H9 (cell line): ENCODE measurements at regions not wholly inside any gene's neighbourhood (a gene's known extent, or its start where the extent isn't known, plus 50 kb on each side); places are given as distances from the start of the nearest gene placed in this dataset.

Experiments
- DNase-seq: peaks from one replicate; pipeline ENCODE4 v3.0.0-alpha.2; 2017
- H2AFZ ChIP-seq: one replicate; pipeline ENCODE4 v1.6.1; 2013; ENCODE audit warnings: mild to moderate bottlenecking, low read length, control low read depth, moderate library complexity
- H2AK5ac ChIP-seq: 2 replicates; pipeline ENCODE4 v1.6.1; 2013; ENCODE audit warnings: low read length, control low read depth, mixed read lengths; ENCODE audit not compliant: insufficient read length
- H2BK120ac ChIP-seq: one replicate; pipeline ENCODE4 v1.6.1; 2013; ENCODE audit warnings: low read depth, mild to moderate bottlenecking, low read length, control low read depth, inconsistent platforms; ENCODE audit not compliant: poor library complexity, severe bottlenecking
- H2BK12ac ChIP-seq: 2 replicates; pipeline ENCODE4 v1.6.1; 2013; ENCODE audit warnings: low read length, control low read depth, mixed read lengths, low read depth; ENCODE audit not compliant: insufficient read length
- H2BK15ac ChIP-seq: 2 replicates; pipeline ENCODE4 v1.6.1; 2013; ENCODE audit warnings: low read depth, low read length, control low read depth
- H2BK20ac ChIP-seq: one replicate; pipeline ENCODE4 v1.6.1; 2013; ENCODE audit warnings: low read depth, mild to moderate bottlenecking, low read length, control low read depth, inconsistent platforms; ENCODE audit not compliant: poor library complexity, severe bottlenecking
- H2BK5ac ChIP-seq: 2 replicates; pipeline ENCODE4 v1.6.1; 2013; ENCODE audit warnings: low read length, control low read depth, mixed read lengths; ENCODE audit not compliant: insufficient read length
- H3K14ac ChIP-seq: 2 replicates; pipeline ENCODE4 v1.6.1; 2013; ENCODE audit warnings: low read length, control low read depth; ENCODE audit not compliant: insufficient read depth
- H3K18ac ChIP-seq: 2 replicates; pipeline ENCODE4 v1.6.1; 2013; ENCODE audit warnings: low read depth, mild to moderate bottlenecking, mixed read lengths, low read length, control low read depth; ENCODE audit not compliant: insufficient read length
- H3K23ac ChIP-seq: 2 replicates; pipeline ENCODE4 v1.6.1; 2013; ENCODE audit warnings: low read length, control low read depth, mixed read lengths, low read depth; ENCODE audit not compliant: insufficient read length
- H3K23me2 ChIP-seq: 2 replicates; pipeline ENCODE4 v1.6.1; 2013; ENCODE audit warnings: low read depth, mild to moderate bottlenecking, mixed read lengths, low read length, control low read depth; ENCODE audit not compliant: insufficient read length, poor library complexity, severe bottlenecking
- H3K27ac ChIP-seq: 2 replicates; pipeline ENCODE4 v1.5.1; 2013; ENCODE audit warnings: low read length, control low read depth, mixed read lengths, low read depth; ENCODE audit not compliant: insufficient read length
- H3K27me3 ChIP-seq: 2 replicates; pipeline ENCODE4 v1.6.1; 2013; ENCODE audit warnings: low read length, control low read depth, inconsistent platforms; ENCODE audit not compliant: insufficient read depth
- H3K4ac ChIP-seq: 2 replicates; pipeline ENCODE4 v1.6.1; 2013; ENCODE audit warnings: low read depth, mild to moderate bottlenecking, control low read depth, inconsistent platforms, low read length, moderate library complexity
- H3K4me1 ChIP-seq: 2 replicates; pipeline ENCODE4 v1.6.1; 2013; ENCODE audit warnings: low read length, control low read depth, inconsistent platforms; ENCODE audit not compliant: insufficient read depth
- H3K4me2 ChIP-seq: 2 replicates; pipeline ENCODE4 v1.6.1; 2013; ENCODE audit warnings: low read length, control low read depth, mixed read lengths; ENCODE audit not compliant: insufficient read length, insufficient read depth
- H3K56ac ChIP-seq: 2 replicates; pipeline ENCODE4 v1.6.1; 2013; ENCODE audit warnings: low read depth, mild to moderate bottlenecking, mixed read lengths, low read length, control low read depth; ENCODE audit not compliant: insufficient read length
- H3K79me1 ChIP-seq: 2 replicates; pipeline ENCODE4 v1.6.1; 2013; ENCODE audit warnings: low read depth, mild to moderate bottlenecking, moderate library complexity, low read length, control low read depth, inconsistent platforms; ENCODE audit not compliant: insufficient read depth, poor library complexity, severe bottlenecking
- H3K79me2 ChIP-seq: 2 replicates; pipeline ENCODE4 v1.6.1; 2013; ENCODE audit warnings: low read length, control low read depth, inconsistent platforms; ENCODE audit not compliant: insufficient read depth
- H3K9ac ChIP-seq: 2 replicates; pipeline ENCODE4 v1.6.1; 2013; ENCODE audit warnings: low read length, control low read depth, mixed read lengths; ENCODE audit not compliant: insufficient read length; ENCODE audit errors: extremely low read depth
- H3K9me3 ChIP-seq: one replicate; pipeline ENCODE4 v1.6.1; 2013; ENCODE audit warnings: low read depth, low read length, inconsistent platforms; ENCODE audit not compliant: control insufficient read depth
- H3T11ph ChIP-seq: one replicate; pipeline ENCODE4 v1.6.1; 2013; ENCODE audit warnings: mild to moderate bottlenecking, low read length, control low read depth, inconsistent platforms
- H4K20me1 ChIP-seq: one replicate; pipeline ENCODE4 v1.6.1; 2013; ENCODE audit not compliant: control insufficient read depth, insufficient read length, insufficient read depth
- H4K5ac ChIP-seq: 2 replicates; pipeline ENCODE4 v1.6.1; 2013; ENCODE audit warnings: low read depth, mild to moderate bottlenecking, mixed read lengths, low read length, control low read depth; ENCODE audit not compliant: insufficient read length
- H4K8ac ChIP-seq: replicated peaks from 2 replicates; pipeline ENCODE4 v1.6.1; 2013; ENCODE audit warnings: low read length, control low read depth, mixed read lengths, low read depth; ENCODE audit not compliant: insufficient read length
- H4K91ac ChIP-seq: 2 replicates; pipeline ENCODE4 v1.6.1; 2013; ENCODE audit warnings: low read depth, mild to moderate bottlenecking, moderate library complexity, mixed read lengths, low read length, control low read depth; ENCODE audit not compliant: insufficient read length
- H3K27ac Mint-ChIP-seq, 3 experiments: 2 replicates in 2 of 3; 3 replicates in 1 of 3; pipeline ENCODE4 v1.8.0; 2020 to 2021; ENCODE audit warnings: mixed read lengths in 3 of 3, mild to moderate bottlenecking in 1 of 3, moderate library complexity in 1 of 3
- H3K27me3 Mint-ChIP-seq: 2 replicates; pipeline ENCODE4 v1.8.0; 2021; ENCODE audit warnings: low read depth, mild to moderate bottlenecking, moderate library complexity, mixed read lengths
- H3K36me3 Mint-ChIP-seq, 3 experiments: 2 replicates in 2 of 3; 3 replicates in 1 of 3; pipeline ENCODE4 v1.8.0; 2020 to 2021; ENCODE audit warnings: low read depth in 3 of 3, mixed read lengths in 3 of 3; ENCODE audit not compliant: insufficient read depth in 1 of 3
- H3K4me1 Mint-ChIP-seq, 2 experiments: 2 replicates each; pipeline ENCODE4 v1.8.0; 2020; ENCODE audit warnings: mixed read lengths in 2 of 2
- H3K4me3 Mint-ChIP-seq, 2 experiments: 2 replicates in 1 of 2; 3 replicates in 1 of 2; pipeline ENCODE4 v1.8.0; 2020 to 2021; ENCODE audit warnings: mild to moderate bottlenecking in 2 of 2, mixed read lengths in 2 of 2, moderate library complexity in 1 of 2
- H3K9me3 Mint-ChIP-seq, 2 experiments: 2 replicates in 1 of 2; 3 replicates in 1 of 2; pipeline ENCODE4 v1.8.0; 2020; ENCODE audit warnings: mild to moderate bottlenecking in 2 of 2, mixed read lengths in 2 of 2, moderate library complexity in 1 of 2
- WGBS: extraction: QIAGEN DNeasy Blood & Tissue Kit; methylation state at CpG from one replicate; pipeline ENCODE4 v1.1.7; 2013; ENCODE audit warnings: missing lambda C conversion rate, low lambda C conversion rate, mixed read lengths; ENCODE audit not compliant: insufficient read length; ENCODE audit errors: extremely low coverage; 5-methylcytosine and 5-hydroxymethylcytosine counted together
- TF ChIP-seq, protein P1 (sequence below): fragments of 200-600 bp; sonication (generic); conservative IDR thresholded peaks from 3 replicates; pipeline ENCODE4 v1.8.0; 2021; ENCODE audit warnings: antibody characterized with exemption, mild to moderate bottlenecking

DNA sequence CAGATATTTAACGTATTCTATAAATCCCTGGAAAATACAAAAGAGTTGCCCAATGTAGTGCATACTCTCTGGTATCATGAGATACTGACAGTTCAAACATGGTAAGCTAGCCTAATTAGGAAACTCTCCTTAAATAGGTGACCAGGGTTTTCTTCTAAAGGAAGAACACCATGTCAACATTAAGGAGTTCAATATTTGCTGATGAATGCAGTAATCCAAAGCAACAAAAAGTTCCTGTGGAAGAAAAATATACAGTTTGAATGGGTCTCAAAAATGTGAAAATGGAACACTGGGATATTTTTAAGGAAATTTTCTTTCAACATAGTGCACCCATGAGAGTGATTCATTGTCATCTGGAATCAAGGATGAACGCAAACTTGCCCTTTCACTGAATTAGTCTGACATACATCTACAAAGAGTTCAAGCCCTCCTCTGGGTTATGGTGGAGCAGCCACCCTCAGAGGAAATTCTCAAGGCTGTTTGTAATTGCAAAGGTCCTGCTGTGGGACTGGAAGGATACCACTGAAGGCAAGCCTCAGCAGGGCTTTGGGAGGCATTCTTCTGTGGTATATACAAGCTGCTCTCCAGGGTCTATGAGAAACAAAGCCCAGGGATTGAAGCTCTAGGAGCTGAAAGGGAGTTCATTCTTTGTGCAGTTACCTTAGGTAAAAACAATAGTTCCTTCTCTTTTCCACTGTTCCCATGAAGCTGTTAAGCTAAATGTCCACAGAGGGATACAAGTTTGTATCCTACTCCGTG lies 700.3 kb downstream of the TUSC7 start:
- Histone ChIP-seq H3K27me3 (no peaks in the 10 kb centered on the region), H2AFZ (no peak overlapping the region), H2BK12ac (no peak overlapping the region), H4K91ac (no peak overlapping the region), H3K9ac (no peak overlapping the region), H4K8ac (no peak overlapping the region), H2BK20ac (no peak overlapping the region), H3K4me2 (no peak overlapping the region), H3K27ac (no peak overlapping the region), H2BK15ac (no peak overlapping the region), H3K23me2 (no peaks in the 10 kb centered on the region), H3K18ac (no peak overlapping the region), H2BK120ac (no peak overlapping the region), H3K9me3 (no peaks in the 10 kb centered on the region), H3K14ac (no peak overlapping the region), H3K23ac (no peak overlapping the region), H3K79me1 (no peaks in the 10 kb centered on the region), H4K20me1 (no peaks in the 10 kb centered on the region), H2AK5ac (no peak overlapping the region), H3K4ac (no peak overlapping the region), H3K4me1 (peaks cover 5% of the 10 kb centered on the region; the same call in 1 of the 2 replicates), H3T11ph (no peak overlapping the region), H2BK5ac (no peak overlapping the region), H3K56ac (no peak overlapping the region), H4K5ac (no peak overlapping the region), H3K79me2 (no peaks in the 10 kb centered on the region)
- WGBS = no CpG with 5 or more reads among the region's 3 CpGs
- no peaks in the 10 kb centered on the region; a peak in 1 of 5 replicates for H3K9me3 Mint-ChIP-seq
- DNase-seq = no peak
- no peaks in the 10 kb centered on the region; the same call in 1 of the 2 replicates for H3K27me3 Mint-ChIP-seq
- TF ChIP-seq, protein P1, sequence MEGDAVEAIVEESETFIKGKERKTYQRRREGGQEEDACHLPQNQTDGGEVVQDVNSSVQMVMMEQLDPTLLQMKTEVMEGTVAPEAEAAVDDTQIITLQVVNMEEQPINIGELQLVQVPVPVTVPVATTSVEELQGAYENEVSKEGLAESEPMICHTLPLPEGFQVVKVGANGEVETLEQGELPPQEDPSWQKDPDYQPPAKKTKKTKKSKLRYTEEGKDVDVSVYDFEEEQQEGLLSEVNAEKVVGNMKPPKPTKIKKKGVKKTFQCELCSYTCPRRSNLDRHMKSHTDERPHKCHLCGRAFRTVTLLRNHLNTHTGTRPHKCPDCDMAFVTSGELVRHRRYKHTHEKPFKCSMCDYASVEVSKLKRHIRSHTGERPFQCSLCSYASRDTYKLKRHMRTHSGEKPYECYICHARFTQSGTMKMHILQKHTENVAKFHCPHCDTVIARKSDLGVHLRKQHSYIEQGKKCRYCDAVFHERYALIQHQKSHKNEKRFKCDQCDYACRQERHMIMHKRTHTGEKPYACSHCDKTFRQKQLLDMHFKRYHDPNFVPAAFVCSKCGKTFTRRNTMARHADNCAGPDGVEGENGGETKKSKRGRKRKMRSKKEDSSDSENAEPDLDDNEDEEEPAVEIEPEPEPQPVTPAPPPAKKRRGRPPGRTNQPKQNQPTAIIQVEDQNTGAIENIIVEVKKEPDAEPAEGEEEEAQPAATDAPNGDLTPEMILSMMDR = no peak
- H3K4me3 Mint-ChIP-seq = no peak overlapping the region
- H3K4me1 Mint-ChIP-seq = peaks cover 37 to 49% of the 10 kb centered on the region in 2 experiments
- peak overlapping the region in 1 of 3 experiments; percentile 83; a peak in 2 of 7 replicates for H3K27ac Mint-ChIP-seq
- peaks cover 1 to 4% (median 2%) of the 10 kb centered on the region in 3 experiments; a peak in 1 of 7 replicates for H3K36me3 Mint-ChIP-seq
